ENCODE measurements at regions not wholly inside any gene's neighbourhood (a gene's known extent, or its start where the extent isn't known, plus 50 kb on each side); places are given as distances from the start of the nearest gene placed in this dataset.

GRCh38 chr12:127888943-127889719 lies 377.8 kb upstream of the TMEM132C start:
- TF ChIP-seq EP300 (IDR thresholded peaks at IDR 0.05) (no peak), CTCF (IDR thresholded peaks at IDR 0.05) (no peak)

Data from stomach (tissue), 4 donors.